HG03442 (cell line): ENCODE measurements at regions not wholly inside any gene's neighbourhood (a gene's known extent, or its start where the extent isn't known, plus 50 kb on each side); places are given as distances from the start of the nearest gene placed in this dataset.
A peak's percentile ranks its signal among the peaks of the same experiment; 100 is the strongest.

Source experiments
- ATAC-seq: cut with Tn5 transposase; IDR thresholded peaks from one replicate; pipeline ENCODE4 v1.9.1; 2021; ENCODE audit warnings: mild to moderate bottlenecking, moderate library complexity; ENCODE audit not compliant: unreplicated experiment

- ATAC-seq = no peak
Measured at GRCh38 chr6:151699719-151700118, 107.8 kb upstream of the ESR1 start.

- peak; percentile 82 for ATAC-seq
Measured at GRCh38 chr6:151701911-151702562, 105.4 kb upstream of the ESR1 start.

GRCh38 chr6:151702851-151703658 lies 104.4 kb upstream of the ESR1 start:
- ATAC-seq = peak; percentile 64

GRCh38 chr6:151704383-151704782 lies 103.1 kb upstream of the ESR1 start:
- ATAC-seq = no peak

GRCh38 chr6:151705993-151706733 lies 101.3 kb upstream of the ESR1 start:
- no peak for ATAC-seq

- no peak for ATAC-seq
Measured at GRCh38 chr6:151709329-151709728, 98.2 kb upstream of the ESR1 start.

GRCh38 chr6:151716526-151716932 lies 91.0 kb upstream of the ESR1 start:
- no peak for ATAC-seq

GRCh38 chr6:151719070-151719469 lies 88.4 kb upstream of the ESR1 start:
- no peak for ATAC-seq

- no peak for ATAC-seq
Measured at GRCh38 chr6:151721146-151721545, 86.3 kb upstream of the ESR1 start.

- ATAC-seq = no peak
Measured at GRCh38 chr6:151721671-151722070, 85.8 kb upstream of the ESR1 start.

- ATAC-seq = no peak
Measured at GRCh38 chr6:151722342-151722741, 85.1 kb upstream of the ESR1 start.

GRCh38 chr6:151723152-151723551 lies 84.3 kb upstream of the ESR1 start:
- ATAC-seq = peak; percentile 88

- peak; percentile 53 for ATAC-seq
Measured at GRCh38 chr6:151729829-151730495, 77.5 kb upstream of the ESR1 start.

GRCh38 chr6:151730496-151730870 lies 77.0 kb upstream of the ESR1 start:
- no peak for ATAC-seq

GRCh38 chr6:151731313-151731712 lies 76.2 kb upstream of the ESR1 start:
- no peak for ATAC-seq

- no peak for ATAC-seq
Measured at GRCh38 chr6:151733680-151734320, 73.7 kb upstream of the ESR1 start.

- no peak for ATAC-seq
Measured at GRCh38 chr6:151738267-151738666, 69.2 kb upstream of the ESR1 start.

- no peak for ATAC-seq
Measured at GRCh38 chr6:151738960-151739359, 68.5 kb upstream of the ESR1 start.

GRCh38 chr6:151740820-151741219 lies 66.7 kb upstream of the ESR1 start:
- ATAC-seq = no peak

- no peak for ATAC-seq
Measured at GRCh38 chr6:151747896-151748295, 59.6 kb upstream of the ESR1 start.

GRCh38 chr6:151749341-151749740 lies 58.1 kb upstream of the ESR1 start:
- no peak for ATAC-seq
